ENCODE measurements at regions not wholly inside any gene's neighbourhood (a gene's known extent, or its start where the extent isn't known, plus 50 kb on each side); places are given as distances from the start of the nearest gene placed in this dataset.
"Not testable (repeated sequence)": the region's sequence is repeated elsewhere in the genome, so short reads cannot be mapped to it uniquely, and the experiment has no call there.

DNA sequence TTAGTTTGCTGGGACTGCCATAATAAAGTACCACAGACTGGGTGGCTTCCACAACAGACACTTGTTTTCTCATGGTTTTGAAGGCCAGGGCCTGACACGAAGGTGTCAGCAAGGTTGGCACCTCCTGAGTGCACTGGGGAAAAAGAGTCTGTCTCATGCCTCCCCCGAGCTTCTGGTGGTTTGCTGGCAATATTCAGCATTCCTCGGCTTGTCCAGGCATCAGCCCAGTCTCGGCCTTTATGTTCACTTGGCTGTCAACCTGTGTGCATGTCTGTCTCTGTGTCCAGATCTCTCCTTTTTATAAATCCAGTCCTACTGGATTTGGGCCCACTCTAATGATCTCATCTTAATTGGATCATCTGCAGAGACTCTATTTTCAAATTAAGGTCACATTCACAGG lies 72.6 kb downstream of the DOP1B start:
- DNase-seq (ENCODE audit: low read depth, low spot score) (no peak), ATAC-seq (no peak)

DNA sequence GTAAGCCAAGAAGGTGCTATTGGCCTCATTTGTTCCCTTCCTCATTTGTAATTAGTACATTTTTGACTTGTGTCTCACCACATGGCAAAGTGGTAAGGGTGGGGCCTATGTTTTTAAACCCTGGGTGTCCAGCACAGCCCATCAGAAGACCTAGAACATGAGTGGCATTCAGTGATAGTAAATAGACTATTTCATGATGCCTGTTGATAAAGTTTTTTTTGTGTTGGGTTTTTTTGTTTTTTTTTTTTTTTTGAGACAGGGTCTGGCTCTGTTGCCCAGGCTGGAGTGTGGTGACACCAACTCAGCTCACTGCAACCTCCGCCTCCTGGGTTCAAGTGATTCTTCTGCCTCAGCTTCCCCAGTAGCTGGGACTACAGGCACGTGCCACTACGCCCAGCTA lies 74.8 kb downstream of the DOP1B start:
- H3K27ac ChIP-seq (ENCODE audit: low read length); DNase-seq (ENCODE audit: low read depth, low spot score); H3K36me3 ChIP-seq (ENCODE audit: control insufficient read depth, insufficient read depth, low read length); intact Hi-C loops (cut with micrococcal nuclease; ENCODE audit: unreplicated experiment); ATAC-seq; CTCF ChIA-PET; in situ Hi-C loops (cut with HindIII; ENCODE audit: low pct_unique_long_range_greater_than_20kb, low sequenced_read_pairs); BruUV-seq (replicated peaks); POLR2A ChIA-PET; H3K4me1 ChIP-seq (ENCODE audit: control insufficient read depth, insufficient read depth, low read length); H3K4me3 ChIP-seq (ENCODE audit: low read depth in 2 of 2, low read length in 2 of 2); H3K9me3 ChIP-seq (ENCODE audit: control insufficient read depth, insufficient read depth, low read depth, low read length); H3K27me3 ChIP-seq (ENCODE audit: control insufficient read depth, insufficient read depth, low read length): not testable (repeated sequence)

More for the DNA sequence above, 72.6 kb downstream of the DOP1B start:
- H3K27me3 ChIP-seq (ENCODE audit: control insufficient read depth, insufficient read depth, low read length) = no peaks in the 10 kb centered on the region
- no peak overlapping the region for H3K4me3 ChIP-seq (ENCODE audit: low read depth in 2 of 2, low read length in 2 of 2)
- in situ Hi-C loops (cut with HindIII; ENCODE audit: low pct_unique_long_range_greater_than_20kb, low sequenced_read_pairs) = no loop called here
- ChIA-PET CTCF (no interaction called here), POLR2A (no interaction called here)
- intact Hi-C loops (cut with micrococcal nuclease; ENCODE audit: unreplicated experiment) = no loop called here
- no peaks in the 10 kb centered on the region for H3K4me1 ChIP-seq (ENCODE audit: control insufficient read depth, insufficient read depth, low read length)
- no peak overlapping the region for H3K27ac ChIP-seq (ENCODE audit: low read length)
- H3K9me3 ChIP-seq (ENCODE audit: control insufficient read depth, insufficient read depth, low read depth, low read length) = no peaks in the 10 kb centered on the region
- BruUV-seq (replicated peaks) = no TSS peak
- TF ChIP-seq POLR2AphosphoS5 (IDR thresholded peaks at IDR 0.05; ENCODE audit: low read depth, low read length) (no peak), SIN3A (IDR thresholded peaks at IDR 0.05; ENCODE audit: borderline replicate concordance, insufficient read depth, low read depth, low read length) (no peak), TCF7L2 (IDR thresholded peaks at IDR 0.05; ENCODE audit: low read depth, low read length) (no peak)
- TF ChIP-seq, protein P1, sequence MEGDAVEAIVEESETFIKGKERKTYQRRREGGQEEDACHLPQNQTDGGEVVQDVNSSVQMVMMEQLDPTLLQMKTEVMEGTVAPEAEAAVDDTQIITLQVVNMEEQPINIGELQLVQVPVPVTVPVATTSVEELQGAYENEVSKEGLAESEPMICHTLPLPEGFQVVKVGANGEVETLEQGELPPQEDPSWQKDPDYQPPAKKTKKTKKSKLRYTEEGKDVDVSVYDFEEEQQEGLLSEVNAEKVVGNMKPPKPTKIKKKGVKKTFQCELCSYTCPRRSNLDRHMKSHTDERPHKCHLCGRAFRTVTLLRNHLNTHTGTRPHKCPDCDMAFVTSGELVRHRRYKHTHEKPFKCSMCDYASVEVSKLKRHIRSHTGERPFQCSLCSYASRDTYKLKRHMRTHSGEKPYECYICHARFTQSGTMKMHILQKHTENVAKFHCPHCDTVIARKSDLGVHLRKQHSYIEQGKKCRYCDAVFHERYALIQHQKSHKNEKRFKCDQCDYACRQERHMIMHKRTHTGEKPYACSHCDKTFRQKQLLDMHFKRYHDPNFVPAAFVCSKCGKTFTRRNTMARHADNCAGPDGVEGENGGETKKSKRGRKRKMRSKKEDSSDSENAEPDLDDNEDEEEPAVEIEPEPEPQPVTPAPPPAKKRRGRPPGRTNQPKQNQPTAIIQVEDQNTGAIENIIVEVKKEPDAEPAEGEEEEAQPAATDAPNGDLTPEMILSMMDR (IDR thresholded peaks at IDR 0.05) = no peak
- TF ChIP-seq, protein P2, sequence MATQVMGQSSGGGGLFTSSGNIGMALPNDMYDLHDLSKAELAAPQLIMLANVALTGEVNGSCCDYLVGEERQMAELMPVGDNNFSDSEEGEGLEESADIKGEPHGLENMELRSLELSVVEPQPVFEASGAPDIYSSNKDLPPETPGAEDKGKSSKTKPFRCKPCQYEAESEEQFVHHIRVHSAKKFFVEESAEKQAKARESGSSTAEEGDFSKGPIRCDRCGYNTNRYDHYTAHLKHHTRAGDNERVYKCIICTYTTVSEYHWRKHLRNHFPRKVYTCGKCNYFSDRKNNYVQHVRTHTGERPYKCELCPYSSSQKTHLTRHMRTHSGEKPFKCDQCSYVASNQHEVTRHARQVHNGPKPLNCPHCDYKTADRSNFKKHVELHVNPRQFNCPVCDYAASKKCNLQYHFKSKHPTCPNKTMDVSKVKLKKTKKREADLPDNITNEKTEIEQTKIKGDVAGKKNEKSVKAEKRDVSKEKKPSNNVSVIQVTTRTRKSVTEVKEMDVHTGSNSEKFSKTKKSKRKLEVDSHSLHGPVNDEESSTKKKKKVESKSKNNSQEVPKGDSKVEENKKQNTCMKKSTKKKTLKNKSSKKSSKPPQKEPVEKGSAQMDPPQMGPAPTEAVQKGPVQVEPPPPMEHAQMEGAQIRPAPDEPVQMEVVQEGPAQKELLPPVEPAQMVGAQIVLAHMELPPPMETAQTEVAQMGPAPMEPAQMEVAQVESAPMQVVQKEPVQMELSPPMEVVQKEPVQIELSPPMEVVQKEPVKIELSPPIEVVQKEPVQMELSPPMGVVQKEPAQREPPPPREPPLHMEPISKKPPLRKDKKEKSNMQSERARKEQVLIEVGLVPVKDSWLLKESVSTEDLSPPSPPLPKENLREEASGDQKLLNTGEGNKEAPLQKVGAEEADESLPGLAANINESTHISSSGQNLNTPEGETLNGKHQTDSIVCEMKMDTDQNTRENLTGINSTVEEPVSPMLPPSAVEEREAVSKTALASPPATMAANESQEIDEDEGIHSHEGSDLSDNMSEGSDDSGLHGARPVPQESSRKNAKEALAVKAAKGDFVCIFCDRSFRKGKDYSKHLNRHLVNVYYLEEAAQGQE (IDR thresholded peaks at IDR 0.05; ENCODE audit: insufficient read depth in 1 of 2, low read depth in 2 of 2, low read length in 1 of 2) = no peak
- no peaks in the 10 kb centered on the region for H3K36me3 ChIP-seq (ENCODE audit: control insufficient read depth, insufficient read depth, low read length)

DNA sequence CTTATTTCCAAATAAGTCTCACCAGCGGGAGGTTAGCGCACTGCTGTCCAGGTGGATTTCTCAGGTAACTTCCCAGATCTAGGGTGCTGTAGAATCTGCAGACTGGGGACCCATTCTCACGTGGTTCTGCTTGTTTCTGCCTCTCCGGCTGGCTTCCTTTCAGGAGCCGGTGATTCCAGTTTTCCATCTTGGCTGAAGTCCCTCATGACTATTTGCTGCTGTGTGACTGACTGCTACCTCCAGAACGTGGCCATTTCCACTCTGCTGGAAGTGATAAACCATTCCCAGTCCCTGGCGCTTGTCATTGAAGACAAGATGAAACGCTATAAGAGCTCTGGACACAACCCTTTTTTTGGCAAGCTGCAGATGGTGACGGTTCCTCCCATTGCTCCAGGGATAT lies 76.0 kb downstream of the DOP1B start:
- TF ChIP-seq, protein P2 (IDR thresholded peaks at IDR 0.05; ENCODE audit: insufficient read depth in 1 of 2, low read depth in 2 of 2, low read length in 1 of 2) = no peak
- TF ChIP-seq TCF7L2 (IDR thresholded peaks at IDR 0.05; ENCODE audit: low read depth, low read length) = no peak
- no TSS peak for BruUV-seq (replicated peaks)
- Histone ChIP-seq H3K27me3 (ENCODE audit: control insufficient read depth, insufficient read depth, low read length) (no peaks in the 10 kb centered on the region), H3K27ac (ENCODE audit: low read length) (no peak overlapping the region), H3K4me1 (ENCODE audit: control insufficient read depth, insufficient read depth, low read length) (no peaks in the 10 kb centered on the region), H3K36me3 (ENCODE audit: control insufficient read depth, insufficient read depth, low read length) (no peaks in the 10 kb centered on the region), H3K9me3 (ENCODE audit: control insufficient read depth, insufficient read depth, low read depth, low read length) (no peaks in the 10 kb centered on the region), H3K4me3 (ENCODE audit: low read depth in 2 of 2, low read length in 2 of 2) (no peak overlapping the region)
- intact Hi-C loops (cut with micrococcal nuclease; ENCODE audit: unreplicated experiment) = no loop called here
- ATAC-seq = no peak
- in situ Hi-C loops (cut with HindIII; ENCODE audit: low pct_unique_long_range_greater_than_20kb, low sequenced_read_pairs) = no loop called here
- ChIA-PET POLR2A (no interaction called here), CTCF (no interaction called here)
- DNase-seq (ENCODE audit: low read depth, low spot score) = no peak
